ENCODE measurements at regions not wholly inside any gene's neighbourhood (a gene's known extent, or its start where the extent isn't known, plus 50 kb on each side); places are given as distances from the start of the nearest gene placed in this dataset.

- Histone ChIP-seq H3K4me1 (ENCODE audit: insufficient read depth, low read length) (no peaks in the 10 kb centered on the region), H2AFZ (ENCODE audit: low read length) (no peak overlapping the region), H4K20me1 (ENCODE audit: insufficient read depth, low read length) (no peaks in the 10 kb centered on the region), H3K27ac (ENCODE audit: low read depth, low read length) (no peak overlapping the region), H3K4me3 (ENCODE audit: insufficient read depth, low read length) (no peak overlapping the region), H3K79me2 (ENCODE audit: insufficient read depth, low read length) (no peaks in the 10 kb centered on the region), H3K4me2 (ENCODE audit: insufficient read depth, low read length) (no peak overlapping the region), H3K36me3 (ENCODE audit: insufficient read depth, low read length) (no peaks in the 10 kb centered on the region), H3K27me3 (ENCODE audit: insufficient read depth, low read length) (no peaks in the 10 kb centered on the region), H3K9me3 (ENCODE audit: low read depth, low read length) (no peaks in the 10 kb centered on the region)
- TF ChIP-seq CTCF (IDR thresholded peaks at IDR 0.05; ENCODE audit: extremely low read depth, low read depth, low read length) = no peak
- no peak for DNase-seq (ENCODE audit: insufficient read length, low spot score, missing footprints)
Measured at GRCh38 chr3:178454726-178455125, 81.5 kb upstream of the KCNMB2 start.

GRCh38 chr3:178455226-178455625 lies 81.0 kb upstream of the KCNMB2 start:
- Histone ChIP-seq H3K79me2 (ENCODE audit: insufficient read depth, low read length) (no peaks in the 10 kb centered on the region), H3K36me3 (ENCODE audit: insufficient read depth, low read length) (no peaks in the 10 kb centered on the region), H3K4me2 (ENCODE audit: insufficient read depth, low read length) (no peak overlapping the region), H3K4me1 (ENCODE audit: insufficient read depth, low read length) (no peaks in the 10 kb centered on the region), H3K27me3 (ENCODE audit: insufficient read depth, low read length) (no peaks in the 10 kb centered on the region), H4K20me1 (ENCODE audit: insufficient read depth, low read length) (no peaks in the 10 kb centered on the region), H2AFZ (ENCODE audit: low read length) (no peak overlapping the region), H3K9me3 (ENCODE audit: low read depth, low read length) (no peaks in the 10 kb centered on the region), H3K27ac (ENCODE audit: low read depth, low read length) (no peak overlapping the region), H3K4me3 (ENCODE audit: insufficient read depth, low read length) (no peak overlapping the region)
- no peak for DNase-seq (ENCODE audit: insufficient read length, low spot score, missing footprints)
- no peak for TF ChIP-seq CTCF (IDR thresholded peaks at IDR 0.05; ENCODE audit: extremely low read depth, low read depth, low read length)

GRCh38 chr3:178455946-178456345 lies 80.3 kb upstream of the KCNMB2 start:
- Histone ChIP-seq H3K27me3 (ENCODE audit: insufficient read depth, low read length) (no peaks in the 10 kb centered on the region), H3K27ac (ENCODE audit: low read depth, low read length) (no peak overlapping the region), H3K4me2 (ENCODE audit: insufficient read depth, low read length) (no peak overlapping the region), H3K9me3 (ENCODE audit: low read depth, low read length) (no peaks in the 10 kb centered on the region), H3K79me2 (ENCODE audit: insufficient read depth, low read length) (no peaks in the 10 kb centered on the region), H4K20me1 (ENCODE audit: insufficient read depth, low read length) (no peaks in the 10 kb centered on the region), H3K36me3 (ENCODE audit: insufficient read depth, low read length) (no peaks in the 10 kb centered on the region), H3K4me1 (ENCODE audit: insufficient read depth, low read length) (no peaks in the 10 kb centered on the region), H2AFZ (ENCODE audit: low read length) (no peak overlapping the region), H3K4me3 (ENCODE audit: insufficient read depth, low read length) (no peak overlapping the region)
- TF ChIP-seq CTCF (IDR thresholded peaks at IDR 0.05; ENCODE audit: extremely low read depth, low read depth, low read length) = no peak
- no peak for DNase-seq (ENCODE audit: insufficient read length, low spot score, missing footprints)

DNA sequence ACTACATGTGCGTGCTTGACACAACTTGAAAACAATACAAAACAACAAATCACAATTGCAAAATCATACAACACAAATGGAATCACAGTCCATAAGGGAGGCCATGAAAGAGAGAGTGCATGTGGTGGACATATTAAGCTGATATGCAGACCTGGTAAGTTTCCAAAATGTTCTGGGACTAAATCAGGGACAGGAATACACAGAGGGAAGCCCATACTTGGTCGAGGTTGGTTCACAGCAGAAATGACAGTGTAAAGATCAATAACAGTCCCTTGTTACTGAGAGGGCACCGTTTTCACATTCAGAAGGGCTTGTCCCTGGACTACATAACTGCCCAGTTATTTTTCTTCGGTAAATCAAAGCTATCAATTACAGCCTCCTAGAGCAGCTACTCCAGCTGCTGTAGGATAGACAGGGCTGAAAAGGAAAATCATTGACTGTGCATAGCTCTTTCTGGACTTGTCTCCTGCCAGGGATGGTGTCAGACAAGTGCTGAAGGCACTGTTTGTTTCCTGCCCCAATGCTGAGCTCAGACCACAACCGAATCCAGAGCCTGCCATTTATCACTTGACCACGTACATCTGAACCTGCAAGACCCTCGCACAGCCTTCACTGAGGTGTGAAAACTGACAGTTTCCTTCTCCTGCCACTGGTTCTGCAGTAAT lies 79.5 kb upstream of the KCNMB2 start:
- Histone ChIP-seq H3K4me1 (ENCODE audit: insufficient read depth, low read length) (no peaks in the 10 kb centered on the region), H3K27ac (ENCODE audit: low read depth, low read length) (no peak overlapping the region), H3K4me3 (ENCODE audit: insufficient read depth, low read length) (no peak overlapping the region), H2AFZ (ENCODE audit: low read length) (no peak overlapping the region), H3K36me3 (ENCODE audit: insufficient read depth, low read length) (no peaks in the 10 kb centered on the region), H3K27me3 (ENCODE audit: insufficient read depth, low read length) (no peaks in the 10 kb centered on the region), H4K20me1 (ENCODE audit: insufficient read depth, low read length) (no peaks in the 10 kb centered on the region), H3K79me2 (ENCODE audit: insufficient read depth, low read length) (no peaks in the 10 kb centered on the region), H3K4me2 (ENCODE audit: insufficient read depth, low read length) (no peak overlapping the region), H3K9me3 (ENCODE audit: low read depth, low read length) (no peaks in the 10 kb centered on the region)
- no peak for DNase-seq (ENCODE audit: insufficient read length, low spot score, missing footprints)
- TF ChIP-seq CTCF (IDR thresholded peaks at IDR 0.05; ENCODE audit: extremely low read depth, low read depth, low read length) = no peak

All from osteoblast (primary cell).